Stomach (tissue), 4 donors: ENCODE measurements at regions not wholly inside any gene's neighbourhood (a gene's known extent, or its start where the extent isn't known, plus 50 kb on each side); places are given as distances from the start of the nearest gene placed in this dataset.

Experiments
- EP300 ChIP-seq: sonication (generic); formaldehyde crosslinking; IDR thresholded peaks from one replicate; pipeline ENCODE4 v1.6.1; 2017; ENCODE audit warnings: antibody characterized with exemption
- POLR2A ChIP-seq, 4 donors: fragments of 450-650 bp; IDR thresholded peaks; one replicate each; pipeline ENCODE4 v1.6.1; 2016; ENCODE audit warnings: antibody characterized with exemption in 4 of 4, control low read depth in 2 of 4, mild to moderate bottlenecking in 1 of 4, moderate library complexity in 1 of 4
- POLR2AphosphoS5 ChIP-seq, 3 donors: sonication (generic); formaldehyde crosslinking; IDR thresholded peaks; one replicate each; pipeline ENCODE4 v1.6.1; 2016; ENCODE audit warnings: antibody characterized with exemption in 3 of 3
- TF ChIP-seq, protein P1 (sequence below), 7 experiments: fragments of 450-650 bp in 4 of 7; fragments of 200-600 bp in 3 of 7; sonication (generic) in 3 of 7; IDR thresholded peaks; one replicate each; pipeline ENCODE4 v1.5.1; 2016 to 2019; ENCODE audit warnings: antibody characterized with exemption in 7 of 7, control low read depth in 2 of 7, mild to moderate bottlenecking in 1 of 7

DNA sequence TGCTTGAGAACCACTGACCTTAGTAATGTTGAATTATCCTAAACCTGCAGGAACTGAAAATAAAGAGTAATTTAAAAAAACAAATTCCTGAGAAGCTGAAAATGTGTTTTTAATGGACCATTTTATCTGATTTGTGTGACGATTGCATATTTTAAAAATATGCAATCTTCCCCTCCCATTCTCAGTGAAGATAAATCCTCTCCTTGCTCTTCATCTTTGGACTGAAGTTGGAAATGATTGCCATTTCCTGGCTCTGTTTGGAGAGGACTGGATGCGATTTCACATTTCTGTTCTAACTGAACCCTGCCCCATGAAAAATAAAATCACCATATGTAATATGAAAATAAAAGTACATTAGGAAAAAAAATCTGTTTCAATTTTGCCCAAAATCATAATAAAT lies 216.3 kb downstream of the SLC6A15 start:
- TF ChIP-seq, protein P1, sequence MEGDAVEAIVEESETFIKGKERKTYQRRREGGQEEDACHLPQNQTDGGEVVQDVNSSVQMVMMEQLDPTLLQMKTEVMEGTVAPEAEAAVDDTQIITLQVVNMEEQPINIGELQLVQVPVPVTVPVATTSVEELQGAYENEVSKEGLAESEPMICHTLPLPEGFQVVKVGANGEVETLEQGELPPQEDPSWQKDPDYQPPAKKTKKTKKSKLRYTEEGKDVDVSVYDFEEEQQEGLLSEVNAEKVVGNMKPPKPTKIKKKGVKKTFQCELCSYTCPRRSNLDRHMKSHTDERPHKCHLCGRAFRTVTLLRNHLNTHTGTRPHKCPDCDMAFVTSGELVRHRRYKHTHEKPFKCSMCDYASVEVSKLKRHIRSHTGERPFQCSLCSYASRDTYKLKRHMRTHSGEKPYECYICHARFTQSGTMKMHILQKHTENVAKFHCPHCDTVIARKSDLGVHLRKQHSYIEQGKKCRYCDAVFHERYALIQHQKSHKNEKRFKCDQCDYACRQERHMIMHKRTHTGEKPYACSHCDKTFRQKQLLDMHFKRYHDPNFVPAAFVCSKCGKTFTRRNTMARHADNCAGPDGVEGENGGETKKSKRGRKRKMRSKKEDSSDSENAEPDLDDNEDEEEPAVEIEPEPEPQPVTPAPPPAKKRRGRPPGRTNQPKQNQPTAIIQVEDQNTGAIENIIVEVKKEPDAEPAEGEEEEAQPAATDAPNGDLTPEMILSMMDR (IDR thresholded peaks at IDR 0.05) = no peak
- no peak for TF ChIP-seq POLR2A (IDR thresholded peaks at IDR 0.05)
- TF ChIP-seq POLR2AphosphoS5 (IDR thresholded peaks at IDR 0.05) = no peak
- TF ChIP-seq EP300 = no peak
